IPS DF 4.7 (cell line): ENCODE measurements at regions not wholly inside any gene's neighbourhood (a gene's known extent, or its start where the extent isn't known, plus 50 kb on each side); places are given as distances from the start of the nearest gene placed in this dataset.
"Not testable (repeated sequence)": the region's sequence is repeated elsewhere in the genome, so short reads cannot be mapped to it uniquely, and the experiment has no call there.

Experiments used
- DNase-seq: peaks from one replicate; pipeline ENCODE4 v3.0.0-alpha.2; 2013; ENCODE audit warnings: low spot score; ENCODE audit errors: extremely low read depth

GRCh38 chr5:166906991-166907713 is 1384.3 kb upstream of the WWC1 start:
- no peak for DNase-seq

- no peak for DNase-seq
These were observed 1382.4 kb upstream of the WWC1 start for GRCh38 chr5:166909040-166909439.

- no peak for DNase-seq
These were observed 1381.5 kb upstream of the WWC1 start for GRCh38 chr5:166909926-166910325.

GRCh38 chr5:166910995-166911394 is 1380.5 kb upstream of the WWC1 start:
- no peak for DNase-seq

GRCh38 chr5:166916021-166916420 is 1375.4 kb upstream of the WWC1 start:
- DNase-seq, result no peak

- DNase-seq, result no peak
These were observed 1365.3 kb upstream of the WWC1 start for GRCh38 chr5:166926138-166926537.

GRCh38 chr5:166926806-166927475 is 1364.5 kb upstream of the WWC1 start:
- DNase-seq, result not testable (repeated sequence)

- DNase-seq, result no peak
These were observed 1355.1 kb upstream of the WWC1 start for GRCh38 chr5:166936351-166936750.

GRCh38 chr5:166938071-166938470 is 1353.4 kb upstream of the WWC1 start:
- no peak for DNase-seq

GRCh38 chr5:166942948-166943347 is 1348.5 kb upstream of the WWC1 start:
- DNase-seq, result no peak

GRCh38 chr5:166947045-166947444 is 1344.4 kb upstream of the WWC1 start:
- no peak for DNase-seq

- DNase-seq, result no peak
These were observed 1342.8 kb upstream of the WWC1 start for GRCh38 chr5:166948679-166949078.

GRCh38 chr5:166952048-166952447 is 1339.4 kb upstream of the WWC1 start:
- DNase-seq, result no peak

- DNase-seq, result no peak
These were observed 1333.7 kb upstream of the WWC1 start for GRCh38 chr5:166957782-166958181.

- no peak for DNase-seq
These were observed 1331.7 kb upstream of the WWC1 start for GRCh38 chr5:166959766-166960165.

- DNase-seq, result no peak
These were observed 1330.4 kb upstream of the WWC1 start for GRCh38 chr5:166961028-166961427.

- no peak for DNase-seq
These were observed 1329.5 kb upstream of the WWC1 start for GRCh38 chr5:166961913-166962312.

GRCh38 chr5:166962461-166962860 is 1329.0 kb upstream of the WWC1 start:
- DNase-seq, result no peak

- DNase-seq, result no peak
These were observed 1327.8 kb upstream of the WWC1 start for GRCh38 chr5:166963596-166963995.

- DNase-seq, result no peak
These were observed 1313.5 kb upstream of the WWC1 start for GRCh38 chr5:166977911-166978422.

GRCh38 chr5:166979307-166979895 is 1312.0 kb upstream of the WWC1 start:
- DNase-seq, result no peak

GRCh38 chr5:166980666-166981065 is 1310.8 kb upstream of the WWC1 start:
- no peak for DNase-seq
